IPS DF 4.7 (cell line): ENCODE measurements at regions not wholly inside any gene's neighbourhood (a gene's known extent, or its start where the extent isn't known, plus 50 kb on each side); places are given as distances from the start of the nearest gene placed in this dataset.

Experiments
- DNase-seq: peaks from one replicate; pipeline ENCODE4 v3.0.0-alpha.2; 2013; ENCODE audit warnings: low spot score; ENCODE audit errors: extremely low read depth

GRCh38 chr4:176898791-176899190, 106.1 kb upstream of the VEGFC start:
- DNase-seq: no peak

- DNase-seq: no peak
Measured at GRCh38 chr4:176902710-176903323, 110.1 kb upstream of the VEGFC start.

- no peak for DNase-seq
Measured at GRCh38 chr4:176906709-176907108, 114.0 kb upstream of the VEGFC start.

GRCh38 chr4:176910646-176911045, 117.9 kb upstream of the VEGFC start:
- DNase-seq: no peak

- no peak for DNase-seq
Measured at GRCh38 chr4:176919631-176920030, 126.9 kb upstream of the VEGFC start.

GRCh38 chr4:176920694-176921093, 128.0 kb upstream of the VEGFC start:
- no peak for DNase-seq

- DNase-seq: no peak
Measured at GRCh38 chr4:176921256-176921655, 128.5 kb upstream of the VEGFC start.

GRCh38 chr4:176924238-176924637, 131.5 kb upstream of the VEGFC start:
- no peak for DNase-seq

- no peak for DNase-seq
Measured at GRCh38 chr4:176925962-176926361, 133.2 kb upstream of the VEGFC start.

- DNase-seq: no peak
Measured at GRCh38 chr4:176927117-176927516, 134.4 kb upstream of the VEGFC start.

- DNase-seq: no peak
Measured at GRCh38 chr4:176927664-176928063, 134.9 kb upstream of the VEGFC start.

GRCh38 chr4:176939445-176939844, 146.7 kb upstream of the VEGFC start:
- no peak for DNase-seq

- no peak for DNase-seq
Measured at GRCh38 chr4:176945334-176945733, 152.6 kb upstream of the VEGFC start.

GRCh38 chr4:176949029-176949428, 156.3 kb upstream of the VEGFC start:
- DNase-seq: no peak

GRCh38 chr4:176953021-176953420, 160.3 kb upstream of the VEGFC start:
- DNase-seq: no peak

GRCh38 chr4:176957353-176958118, 164.8 kb upstream of the VEGFC start:
- no peak for DNase-seq

- no peak for DNase-seq
Measured at GRCh38 chr4:176959980-176960379, 167.3 kb upstream of the VEGFC start.

GRCh38 chr4:176963121-176963520, 170.4 kb upstream of the VEGFC start:
- no peak for DNase-seq

GRCh38 chr4:176964116-176964691, 171.5 kb upstream of the VEGFC start:
- DNase-seq: no peak

- DNase-seq: no peak
Measured at GRCh38 chr4:176967586-176967985, 174.9 kb upstream of the VEGFC start.

- DNase-seq: no peak
Measured at GRCh38 chr4:176968094-176968493, 175.4 kb upstream of the VEGFC start.

GRCh38 chr4:176969011-176969410, 176.3 kb upstream of the VEGFC start:
- DNase-seq: no peak

- DNase-seq: no peak
Measured at GRCh38 chr4:176970853-176971252, 178.1 kb upstream of the VEGFC start.
